GM23338 (cell line): ENCODE measurements at regions not wholly inside any gene's neighbourhood (a gene's known extent, or its start where the extent isn't known, plus 50 kb on each side); places are given as distances from the start of the nearest gene placed in this dataset.
"Not testable (repeated sequence)": the region's sequence is repeated elsewhere in the genome, so short reads cannot be mapped to it uniquely, and the experiment has no call there.

Experiments used
- ATAC-seq: fragments of 200-7000 bp; cut with Tn5 transposase; 3 replicates; pipeline ENCODE4 v1.9.1; 2020
- DNase-seq: peaks from one replicate; pipeline ENCODE4 v3.0.0-alpha.2; 2015; ENCODE audit warnings: low spot score
- H2AFZ ChIP-seq: fragments of 200-600 bp; sonication (generic); 2 replicates; pipeline ENCODE4 v1.8.0; 2016; ENCODE audit warnings: antibody characterized with exemption, mild to moderate bottlenecking, moderate library complexity
- H3F3A ChIP-seq: fragments of 200-600 bp; sonication (generic); replicated peaks from 2 replicates; pipeline ENCODE4 v1.8.0; 2017; ENCODE audit warnings: antibody characterized with exemption, mixed run types, low read depth
- H3K27ac ChIP-seq: fragments of 200-600 bp; sonication (generic); 2 replicates; pipeline ENCODE4 v1.6.1; 2016; ENCODE audit warnings: low read depth
- H3K27me3 ChIP-seq: fragments of 200-600 bp; sonication (generic); 2 replicates; pipeline ENCODE4 v1.8.0; 2016; ENCODE audit warnings: mild to moderate bottlenecking, mixed run types, moderate library complexity; ENCODE audit not compliant: insufficient read depth
- H3K36me3 ChIP-seq: fragments of 200-600 bp; sonication (generic); 2 replicates; pipeline ENCODE4 v1.8.0; 2016; ENCODE audit warnings: mild to moderate bottlenecking; ENCODE audit not compliant: insufficient read depth
- H3K4me1 ChIP-seq: fragments of 200-600 bp; sonication (generic); 2 replicates; pipeline ENCODE4 v1.8.0; 2016; ENCODE audit warnings: mild to moderate bottlenecking, moderate library complexity; ENCODE audit not compliant: insufficient read depth
- H3K4me2 ChIP-seq: fragments of 200-600 bp; sonication (generic); 2 replicates; pipeline ENCODE4 v1.7.1; 2017; ENCODE audit warnings: mixed run types
- H3K4me3 ChIP-seq: fragments of 200-600 bp; sonication (generic); 2 replicates; pipeline ENCODE4 v1.6.1; 2016; ENCODE audit warnings: mixed run types
- H3K79me2 ChIP-seq: fragments of 200-600 bp; sonication (generic); replicated peaks from 2 replicates; pipeline ENCODE4 v1.8.0; 2017; ENCODE audit warnings: mild to moderate bottlenecking; ENCODE audit not compliant: insufficient read depth
- H3K9me2 ChIP-seq: fragments of 200-600 bp; sonication (generic); 2 replicates; pipeline ENCODE4 v1.8.0; 2017; ENCODE audit not compliant: insufficient read depth
- H4K20me1 ChIP-seq: fragments of 200-600 bp; sonication (generic); replicated peaks from 2 replicates; pipeline ENCODE4 v1.8.0; 2017; ENCODE audit warnings: mild to moderate bottlenecking; ENCODE audit not compliant: insufficient read depth
- H3K27ac Mint-ChIP-seq: 2 replicates; pipeline ENCODE4 v1.8.0; 2020; ENCODE audit warnings: inconsistent platforms, mild to moderate bottlenecking, moderate library complexity, mixed read lengths
- H3K27me3 Mint-ChIP-seq: 3 replicates; pipeline ENCODE4 v1.8.0; 2022; ENCODE audit warnings: low read depth, mild to moderate bottlenecking, moderate library complexity, mixed read lengths, inconsistent platforms; ENCODE audit not compliant: insufficient read depth, poor library complexity
- H3K36me3 Mint-ChIP-seq: 3 replicates; pipeline ENCODE4 v1.8.0; 2021; ENCODE audit warnings: low read depth, mild to moderate bottlenecking, inconsistent platforms, moderate library complexity, mixed read lengths
- H3K4me1 Mint-ChIP-seq: 3 replicates; pipeline ENCODE4 v1.8.0; 2020; ENCODE audit warnings: mild to moderate bottlenecking, inconsistent platforms, mixed read lengths
- H3K4me3 Mint-ChIP-seq: 3 replicates; pipeline ENCODE4 v1.8.0; 2021; ENCODE audit warnings: moderate library complexity, mild to moderate bottlenecking, inconsistent platforms, mixed read lengths
- H3K9me3 Mint-ChIP-seq: 3 replicates; pipeline ENCODE4 v1.8.0; 2020; ENCODE audit warnings: moderate library complexity, mild to moderate bottlenecking, inconsistent platforms, mixed read lengths
- CREB1 ChIP-seq: fragments of 250-450 bp; sonication (Bioruptor Pico); IDR thresholded peaks from 2 replicates; pipeline ENCODE4 v1.5.0; 2020; ENCODE audit warnings: low read depth, mild to moderate bottlenecking, moderate library complexity
- CTCF ChIP-seq, 2 experiments: fragments of 200-600 bp in 1 of 2; sonication (generic) in 1 of 2; conservative IDR thresholded peaks; 2 replicates each; pipeline versions ENCODE4 v1.5.1 to v1.6.1; 2016 to 2017; ENCODE audit warnings: antibody characterized with exemption in 2 of 2, low read depth in 2 of 2, mild to moderate bottlenecking in 2 of 2, moderate library complexity in 1 of 2
- NANOG ChIP-seq: IDR thresholded peaks from 2 replicates; pipeline ENCODE4 v1.6.1; 2016; ENCODE audit warnings: antibody characterized with exemption, borderline replicate concordance
- REST ChIP-seq: IDR thresholded peaks from one replicate; pipeline ENCODE4 v1.6.1; 2018; ENCODE audit warnings: antibody characterized with exemption; ENCODE audit not compliant: unreplicated experiment
- STAT1 ChIP-seq: IDR thresholded peaks from one replicate; pipeline ENCODE4 v1.6.1; 2016; ENCODE audit warnings: antibody characterized with exemption; ENCODE audit not compliant: unreplicated experiment
- ZNF114 ChIP-seq: fragments of 250-450 bp; sonication (Bioruptor Pico); IDR thresholded peaks from 2 replicates; pipeline ENCODE4 v1.5.0; 2020; ENCODE audit warnings: mild to moderate bottlenecking, moderate library complexity
- ZNF462 ChIP-seq: fragments of 250-450 bp; sonication (Bioruptor Pico); IDR thresholded peaks from 2 replicates; pipeline ENCODE4 v1.5.0; 2020; ENCODE audit warnings: mild to moderate bottlenecking, moderate library complexity

GRCh38 chr5:90243848-90244247 lies 165.7 kb downstream of the CETN3 start:
- H2AFZ ChIP-seq, H3K4me2 ChIP-seq, H4K20me1 ChIP-seq, H3K27ac Mint-ChIP-seq, H3K27me3 Mint-ChIP-seq, H3K4me3 Mint-ChIP-seq, DNase-seq, H3K4me1 ChIP-seq, H3K4me3 ChIP-seq, H3K27ac ChIP-seq, H3K9me2 ChIP-seq, ATAC-seq, H3K36me3 Mint-ChIP-seq, H3K27me3 ChIP-seq, H3K9me3 Mint-ChIP-seq, H3F3A ChIP-seq, H3K36me3 ChIP-seq, H3K4me1 Mint-ChIP-seq, H3K79me2 ChIP-seq: not testable (repeated sequence)

- no peak for DNase-seq
- H3K27me3 ChIP-seq = no peaks in the 10 kb centered on the region
- no peak for ATAC-seq
- no peaks in the 10 kb centered on the region for H3K4me1 ChIP-seq
- no peaks in the 10 kb centered on the region for H4K20me1 ChIP-seq
- no peaks in the 10 kb centered on the region; the same call in 2 of the 3 replicates for H3K4me1 Mint-ChIP-seq
- H3K27me3 Mint-ChIP-seq = no peaks in the 10 kb centered on the region
- no peaks in the 10 kb centered on the region for H3K79me2 ChIP-seq
- TF ChIP-seq NANOG (no peak), CREB1 (no peak), ZNF114 (CRISPR knock-in tag) (no peak), CTCF (conservative IDR thresholded peaks at IDR 0.05; ENCODE audit: low read depth in 2 of 2) (no peak), REST (no peak), ZNF462 (CRISPR knock-in tag) (no peak), STAT1 (no peak)
- H3K9me2 ChIP-seq = no peaks in the 10 kb centered on the region
- no peak overlapping the region for H2AFZ ChIP-seq
- H3K4me3 Mint-ChIP-seq = no peak overlapping the region
- H3K4me2 ChIP-seq = no peak overlapping the region
- H3K4me3 ChIP-seq = no peak overlapping the region
- H3F3A ChIP-seq = no peaks in the 10 kb centered on the region
- H3K27ac Mint-ChIP-seq = no peak overlapping the region
- H3K27ac ChIP-seq = no peak overlapping the region
- no peaks in the 10 kb centered on the region; the same call in 2 of the 3 replicates for H3K9me3 Mint-ChIP-seq
- no peaks in the 10 kb centered on the region for H3K36me3 ChIP-seq
- no peaks in the 10 kb centered on the region for H3K36me3 Mint-ChIP-seq
Observed at GRCh38 chr5:90233476-90233875, 176.1 kb downstream of the CETN3 start.
